Ovary (tissue), 3 donors: ENCODE measurements at regions not wholly inside any gene's neighbourhood (a gene's known extent, or its start where the extent isn't known, plus 50 kb on each side); places are given as distances from the start of the nearest gene placed in this dataset.

Experiments
- POLR2A ChIP-seq: fragments of 450-650 bp; IDR thresholded peaks from one replicate; pipeline ENCODE4 v1.6.1; 2017; ENCODE audit warnings: antibody characterized with exemption, mild to moderate bottlenecking, moderate library complexity
- TF ChIP-seq, protein P1 (sequence below), 3 donors: fragments of 450-650 bp in 2 of 3; fragments of 200-600 bp in 1 of 3; IDR thresholded peaks; one replicate each; pipeline versions ENCODE4 v1.5.1 to v1.8.0; 2016 to 2022; ENCODE audit warnings: antibody characterized with exemption in 3 of 3, mild to moderate bottlenecking in 1 of 3
- donor health status: DM: no; HTN: no; CAD: no.

DNA sequence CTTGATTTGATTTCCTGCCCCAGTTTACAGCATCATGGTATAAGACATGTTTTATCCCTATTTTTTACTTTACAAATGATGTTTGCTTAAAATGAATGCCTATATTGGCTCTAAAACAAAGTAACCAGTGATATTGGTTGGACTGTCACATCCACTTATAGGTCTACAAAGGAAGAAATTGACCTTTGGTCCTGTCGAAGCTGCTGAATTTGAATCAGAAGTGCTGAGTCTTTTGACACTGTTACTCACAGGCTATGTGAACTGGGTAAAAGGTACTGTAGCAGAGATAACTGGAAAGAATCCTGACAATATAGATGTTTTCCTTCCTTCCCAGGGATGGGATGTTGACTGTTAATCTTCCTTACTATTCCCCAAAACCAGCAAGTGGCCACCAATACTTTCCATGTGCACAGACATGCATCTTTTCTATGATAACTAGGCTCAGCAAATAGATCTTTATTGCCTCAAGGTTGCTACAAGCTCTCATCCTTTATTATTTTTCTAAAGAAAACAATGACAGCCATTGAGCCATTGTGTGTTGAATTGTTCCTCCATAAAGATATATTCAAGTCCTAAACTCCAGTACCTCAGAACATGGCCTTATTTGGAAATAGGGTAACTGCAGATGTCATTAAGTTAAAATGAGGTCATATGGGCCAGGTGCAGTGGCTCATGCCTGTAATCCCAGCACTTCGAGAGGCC is 175.9 kb upstream of the NR5A2 start:
- TF ChIP-seq POLR2A = no peak
- TF ChIP-seq, protein P1, sequence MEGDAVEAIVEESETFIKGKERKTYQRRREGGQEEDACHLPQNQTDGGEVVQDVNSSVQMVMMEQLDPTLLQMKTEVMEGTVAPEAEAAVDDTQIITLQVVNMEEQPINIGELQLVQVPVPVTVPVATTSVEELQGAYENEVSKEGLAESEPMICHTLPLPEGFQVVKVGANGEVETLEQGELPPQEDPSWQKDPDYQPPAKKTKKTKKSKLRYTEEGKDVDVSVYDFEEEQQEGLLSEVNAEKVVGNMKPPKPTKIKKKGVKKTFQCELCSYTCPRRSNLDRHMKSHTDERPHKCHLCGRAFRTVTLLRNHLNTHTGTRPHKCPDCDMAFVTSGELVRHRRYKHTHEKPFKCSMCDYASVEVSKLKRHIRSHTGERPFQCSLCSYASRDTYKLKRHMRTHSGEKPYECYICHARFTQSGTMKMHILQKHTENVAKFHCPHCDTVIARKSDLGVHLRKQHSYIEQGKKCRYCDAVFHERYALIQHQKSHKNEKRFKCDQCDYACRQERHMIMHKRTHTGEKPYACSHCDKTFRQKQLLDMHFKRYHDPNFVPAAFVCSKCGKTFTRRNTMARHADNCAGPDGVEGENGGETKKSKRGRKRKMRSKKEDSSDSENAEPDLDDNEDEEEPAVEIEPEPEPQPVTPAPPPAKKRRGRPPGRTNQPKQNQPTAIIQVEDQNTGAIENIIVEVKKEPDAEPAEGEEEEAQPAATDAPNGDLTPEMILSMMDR (IDR thresholded peaks at IDR 0.05) = no peak
